DND-41 (cell line): ENCODE measurements at regions not wholly inside any gene's neighbourhood (a gene's known extent, or its start where the extent isn't known, plus 50 kb on each side); places are given as distances from the start of the nearest gene placed in this dataset.

Experiments used
- ATAC-seq: fragments of 200-7000 bp; cut with Tn5 transposase; 3 replicates; pipeline ENCODE4 v1.9.1; 2021; ENCODE audit warnings: low read depth; ENCODE audit not compliant: insufficient read depth
- DNase-seq: peaks from one replicate; pipeline ENCODE4 v3.0.0-alpha.2; 2020
- H2AFZ ChIP-seq: 2 replicates; pipeline ENCODE4 v1.6.0; 2012; ENCODE audit warnings: low read depth, low read length
- H3K27ac ChIP-seq: 2 replicates; pipeline ENCODE4 v1.5.1; 2012; ENCODE audit warnings: low read length, inconsistent platforms
- H3K27me3 ChIP-seq: fragments of 200-600 bp; sonication (generic); 2 replicates; pipeline ENCODE4 v1.6.0; 2012; ENCODE audit warnings: low read length, mild to moderate bottlenecking, inconsistent platforms; ENCODE audit not compliant: insufficient read depth, poor library complexity
- H3K36me3 ChIP-seq: 2 replicates; pipeline ENCODE4 v1.5.1; 2012; ENCODE audit warnings: low read length, inconsistent platforms; ENCODE audit not compliant: insufficient read depth
- H3K4me1 ChIP-seq: 2 replicates; pipeline ENCODE4 v1.5.1; 2012; ENCODE audit warnings: mild to moderate bottlenecking, low read length; ENCODE audit not compliant: insufficient read depth
- H3K4me2 ChIP-seq: 2 replicates; pipeline ENCODE4 v1.6.0; 2012; ENCODE audit warnings: mild to moderate bottlenecking, moderate library complexity, low read length, inconsistent platforms; ENCODE audit not compliant: insufficient read depth
- H3K4me3 ChIP-seq, 2 experiments: fragments of 200-600 bp in 1 of 2; shearing (Covaris generic) in 1 of 2; 2 replicates each; pipeline ENCODE4 v1.5.1; 2012 to 2016; ENCODE audit warnings: inconsistent platforms in 2 of 2, low read length in 2 of 2, mild to moderate bottlenecking in 2 of 2, low read depth in 1 of 2, moderate library complexity in 1 of 2
- H3K79me2 ChIP-seq: 2 replicates; pipeline ENCODE4 v1.6.0; 2012; ENCODE audit warnings: low read length, inconsistent platforms; ENCODE audit not compliant: insufficient read depth
- H3K9ac ChIP-seq: 2 replicates; pipeline ENCODE4 v1.6.0; 2012; ENCODE audit warnings: low read depth, mild to moderate bottlenecking, inconsistent platforms, low read length, moderate library complexity
- H3K9me3 ChIP-seq: 2 replicates; pipeline ENCODE4 v1.5.1; 2012; ENCODE audit warnings: low read length, moderate library complexity, mild to moderate bottlenecking, inconsistent platforms; ENCODE audit not compliant: insufficient read depth, severe bottlenecking
- H4K20me1 ChIP-seq: 2 replicates; pipeline ENCODE4 v1.6.0; 2012; ENCODE audit warnings: low read length; ENCODE audit not compliant: insufficient read depth
- EZH2 ChIP-seq: IDR thresholded peaks from 3 replicates; pipeline ENCODE4 v1.6.1; 2012; ENCODE audit warnings: borderline replicate concordance, low read depth, mild to moderate bottlenecking, moderate library complexity, low read length, inconsistent platforms; ENCODE audit not compliant: severe bottlenecking
- TF ChIP-seq, protein P1 (sequence below): IDR thresholded peaks from 2 replicates; pipeline ENCODE4 v1.5.1; 2012; ENCODE audit warnings: borderline replicate concordance, low read length, moderate library complexity, mild to moderate bottlenecking; ENCODE audit not compliant: poor library complexity, severe bottlenecking; ENCODE audit errors: extremely low read depth

DNA sequence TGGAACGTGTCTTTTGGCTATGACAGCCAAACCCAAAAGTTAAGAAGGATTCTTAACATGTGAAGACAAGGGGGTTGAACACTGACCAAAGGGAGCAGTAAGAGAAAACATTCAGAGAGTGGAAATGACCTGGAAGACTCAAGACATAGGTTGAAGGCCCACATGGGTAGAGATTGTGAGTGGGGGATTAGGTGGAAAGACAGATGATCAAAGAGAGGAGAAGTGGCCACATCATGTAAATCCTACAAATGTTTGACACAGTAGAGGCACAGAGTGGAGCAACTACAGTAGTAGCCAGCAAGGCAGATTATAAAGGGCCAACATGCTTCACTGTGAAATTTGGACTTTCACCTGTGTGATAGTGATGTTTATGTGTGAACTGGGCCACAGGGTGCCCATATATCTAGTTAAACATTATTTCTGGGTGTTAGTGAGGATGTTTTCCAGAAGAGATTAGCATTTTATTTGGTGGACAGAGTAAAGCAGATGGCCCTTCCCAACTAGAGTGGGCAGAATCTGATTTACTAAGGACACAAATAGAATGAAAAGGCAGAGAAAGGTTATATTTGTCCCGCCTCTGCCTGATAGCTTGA is 559.3 kb downstream of the RAB28 start:
- H3K9ac ChIP-seq: no peak overlapping the region
- H3K36me3 ChIP-seq: no peaks in the 10 kb centered on the region
- H4K20me1 ChIP-seq: no peaks in the 10 kb centered on the region
- H3K27me3 ChIP-seq: no peaks in the 10 kb centered on the region
- no peak for DNase-seq
- TF ChIP-seq, protein P1, sequence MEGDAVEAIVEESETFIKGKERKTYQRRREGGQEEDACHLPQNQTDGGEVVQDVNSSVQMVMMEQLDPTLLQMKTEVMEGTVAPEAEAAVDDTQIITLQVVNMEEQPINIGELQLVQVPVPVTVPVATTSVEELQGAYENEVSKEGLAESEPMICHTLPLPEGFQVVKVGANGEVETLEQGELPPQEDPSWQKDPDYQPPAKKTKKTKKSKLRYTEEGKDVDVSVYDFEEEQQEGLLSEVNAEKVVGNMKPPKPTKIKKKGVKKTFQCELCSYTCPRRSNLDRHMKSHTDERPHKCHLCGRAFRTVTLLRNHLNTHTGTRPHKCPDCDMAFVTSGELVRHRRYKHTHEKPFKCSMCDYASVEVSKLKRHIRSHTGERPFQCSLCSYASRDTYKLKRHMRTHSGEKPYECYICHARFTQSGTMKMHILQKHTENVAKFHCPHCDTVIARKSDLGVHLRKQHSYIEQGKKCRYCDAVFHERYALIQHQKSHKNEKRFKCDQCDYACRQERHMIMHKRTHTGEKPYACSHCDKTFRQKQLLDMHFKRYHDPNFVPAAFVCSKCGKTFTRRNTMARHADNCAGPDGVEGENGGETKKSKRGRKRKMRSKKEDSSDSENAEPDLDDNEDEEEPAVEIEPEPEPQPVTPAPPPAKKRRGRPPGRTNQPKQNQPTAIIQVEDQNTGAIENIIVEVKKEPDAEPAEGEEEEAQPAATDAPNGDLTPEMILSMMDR: no peak
- no peak for TF ChIP-seq EZH2
- H2AFZ ChIP-seq: no peak overlapping the region
- H3K79me2 ChIP-seq: no peaks in the 10 kb centered on the region
- no peak overlapping the region for H3K27ac ChIP-seq
- H3K4me2 ChIP-seq: no peak overlapping the region
- no peaks in the 10 kb centered on the region for H3K9me3 ChIP-seq
- no peak overlapping the region for H3K4me3 ChIP-seq
- no peak for ATAC-seq
- no peaks in the 10 kb centered on the region for H3K4me1 ChIP-seq

DNA sequence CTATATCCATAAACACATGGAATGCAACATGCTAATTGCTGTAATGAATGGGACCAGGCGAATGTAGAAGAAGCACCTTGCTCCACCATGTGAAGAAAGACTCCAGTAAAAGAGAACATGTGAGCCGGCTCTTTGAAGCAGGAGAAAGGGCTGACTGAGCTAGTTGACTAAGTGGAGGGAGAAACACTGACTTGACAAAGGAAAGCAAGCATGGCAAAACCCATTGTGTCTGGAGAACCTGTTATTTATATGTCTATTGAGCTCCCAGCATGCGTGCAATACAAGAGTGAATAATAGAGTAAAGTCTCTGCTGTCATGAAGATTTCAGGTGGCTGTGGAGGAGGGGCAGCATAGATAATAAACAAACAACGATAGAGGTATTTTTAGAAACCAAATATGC is 559.9 kb downstream of the RAB28 start:
- no peak overlapping the region for H2AFZ ChIP-seq
- H4K20me1 ChIP-seq: no peaks in the 10 kb centered on the region
- no peak for DNase-seq
- no peaks in the 10 kb centered on the region for H3K27me3 ChIP-seq
- TF ChIP-seq, protein P1: no peak
- no peak for TF ChIP-seq EZH2
- no peak for ATAC-seq
- H3K27ac ChIP-seq: no peak overlapping the region
- H3K4me3 ChIP-seq: no peak overlapping the region
- H3K9me3 ChIP-seq: no peaks in the 10 kb centered on the region
- no peaks in the 10 kb centered on the region for H3K79me2 ChIP-seq
- no peaks in the 10 kb centered on the region for H3K36me3 ChIP-seq
- no peaks in the 10 kb centered on the region for H3K4me1 ChIP-seq
- H3K4me2 ChIP-seq: no peak overlapping the region
- no peak overlapping the region for H3K9ac ChIP-seq

DNA sequence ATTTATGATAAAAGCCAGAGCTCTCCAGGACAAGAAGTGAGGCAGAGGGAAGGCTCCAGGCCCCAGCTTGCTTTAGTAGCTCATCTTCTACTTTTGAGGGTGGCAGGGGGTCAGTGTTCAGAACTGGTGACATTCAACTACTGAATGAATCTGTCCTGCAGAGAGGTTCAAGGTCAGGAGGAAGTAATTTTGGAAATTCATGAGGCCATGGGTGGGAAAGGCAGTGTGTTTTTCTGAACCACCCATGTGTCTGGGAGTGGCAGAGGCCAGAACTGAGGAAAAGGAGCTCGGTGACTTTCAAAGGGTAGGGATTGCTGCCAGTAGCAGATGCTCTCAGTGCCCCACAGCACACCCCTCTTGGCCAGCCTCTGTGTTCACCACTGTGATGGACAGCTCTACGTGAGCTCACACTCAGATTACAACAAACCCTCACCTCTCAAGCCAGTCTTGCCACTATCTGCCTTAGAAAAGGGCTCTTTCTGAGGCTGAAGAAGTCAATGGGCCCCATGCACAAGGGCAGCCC is 571.2 kb downstream of the RAB28 start:
- TF ChIP-seq EZH2: no peak
- TF ChIP-seq, protein P1: no peak
- Histone ChIP-seq H3K4me1 (no peaks in the 10 kb centered on the region), H3K27ac (no peak overlapping the region), H3K27me3 (no peaks in the 10 kb centered on the region), H3K4me3 (no peak overlapping the region), H3K9me3 (no peaks in the 10 kb centered on the region), H2AFZ (no peak overlapping the region), H3K36me3 (no peaks in the 10 kb centered on the region), H4K20me1 (no peaks in the 10 kb centered on the region), H3K79me2 (no peaks in the 10 kb centered on the region), H3K9ac (no peak overlapping the region), H3K4me2 (no peak overlapping the region)
- no peak for ATAC-seq
- no peak for DNase-seq
